ENCODE measurements at regions not wholly inside any gene's neighbourhood (a gene's known extent, or its start where the extent isn't known, plus 50 kb on each side); places are given as distances from the start of the nearest gene placed in this dataset.
"Not testable (repeated sequence)": the region's sequence is repeated elsewhere in the genome, so short reads cannot be mapped to it uniquely, and the experiment has no call there.

DNA sequence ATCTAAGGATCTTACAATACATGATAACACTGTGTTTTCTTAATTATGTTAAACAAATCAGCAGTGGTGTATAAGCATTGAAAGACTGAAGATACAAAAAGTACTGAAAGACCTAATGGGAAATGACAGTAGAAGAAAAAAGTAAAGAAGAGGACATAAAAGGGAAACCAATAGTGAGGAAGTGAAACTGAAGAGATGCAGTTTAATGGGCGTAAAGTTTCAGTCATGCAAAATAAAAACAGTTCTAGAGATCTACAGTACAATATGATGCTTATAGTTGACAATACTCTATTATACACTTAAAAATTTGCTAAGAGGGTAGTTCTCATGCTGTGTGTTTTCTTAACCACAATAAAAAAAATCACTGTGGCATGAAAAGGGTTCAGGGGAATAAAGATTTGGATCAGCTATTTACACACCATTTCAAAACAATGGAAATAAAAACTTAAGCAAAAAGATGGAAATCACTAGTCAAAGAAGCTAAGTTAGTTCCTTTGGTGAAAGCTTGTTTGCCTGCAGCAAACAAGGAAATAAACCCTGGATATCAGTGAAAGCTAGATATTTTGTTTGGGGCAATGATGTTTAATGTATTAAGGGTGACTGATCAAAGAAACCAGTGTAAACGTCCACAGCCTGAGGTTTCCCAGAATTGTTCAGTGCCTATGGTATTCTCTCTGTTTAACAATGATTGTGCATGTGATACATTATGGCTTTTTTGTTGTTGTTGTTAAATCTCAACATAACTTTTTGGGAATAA is 1160.8 kb upstream of the ADGRL2 start:
- no peak for DNase-seq (ENCODE audit: low read depth in 3 of 3, low spot score in 2 of 3)

DNA sequence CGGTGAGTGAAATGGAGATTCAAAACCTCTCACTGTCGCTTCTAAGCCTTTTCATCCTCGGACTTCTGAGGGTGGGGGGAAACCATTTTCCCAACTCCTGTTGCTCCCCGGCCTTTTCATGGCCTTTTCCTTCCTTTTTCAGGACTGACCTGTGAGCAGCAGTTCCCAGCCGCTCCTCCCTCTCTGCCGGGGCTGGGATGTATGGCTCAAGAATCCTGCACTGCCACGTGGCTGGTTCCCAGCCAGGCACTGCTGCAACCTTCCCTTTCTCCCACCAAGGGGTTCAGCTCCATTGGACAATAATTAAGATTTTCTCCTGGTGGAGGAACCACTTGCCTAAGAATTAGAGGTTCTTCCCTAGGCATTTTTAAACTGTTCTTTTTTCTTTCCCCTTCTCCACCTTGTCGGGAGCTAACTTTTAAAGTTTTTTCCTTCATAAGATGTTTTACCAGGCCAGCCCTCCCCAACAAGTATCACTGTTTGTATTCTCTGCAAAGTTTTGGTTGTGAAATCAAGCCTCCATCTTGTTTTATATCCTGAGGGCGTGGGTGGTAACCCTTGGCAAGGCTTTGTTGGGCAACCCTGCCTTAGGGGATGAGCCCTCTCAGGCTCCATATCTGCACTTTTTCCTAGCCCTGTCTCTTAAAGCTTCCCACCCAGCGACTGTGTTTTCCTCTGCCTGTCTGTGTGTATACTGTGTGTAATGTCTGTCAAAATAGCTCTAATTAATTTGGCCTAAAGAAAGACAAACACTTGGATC is 1166.6 kb upstream of the ADGRL2 start:
- DNase-seq (ENCODE audit: low read depth in 3 of 3, low spot score in 2 of 3) = no peak

DNA sequence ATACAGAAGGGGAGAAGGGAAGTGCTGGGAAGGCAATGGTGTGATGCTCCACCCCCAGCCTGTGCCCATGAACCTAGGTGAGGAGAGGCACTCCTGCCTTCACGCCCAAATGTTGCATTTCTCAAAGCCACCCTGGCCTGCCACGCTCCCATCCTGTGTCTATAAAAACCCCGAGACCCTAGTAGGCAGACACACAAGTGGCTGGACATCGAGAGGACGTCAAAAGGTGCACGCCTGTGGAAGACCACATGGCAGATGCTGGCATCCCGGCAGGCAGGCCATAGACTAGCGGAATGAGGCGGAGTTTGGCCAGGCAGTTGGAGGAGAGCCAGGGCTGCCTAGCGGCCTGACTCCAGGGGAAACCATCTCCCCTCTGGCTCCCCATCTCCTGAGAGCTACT is 1168.5 kb upstream of the ADGRL2 start:
- no peak for DNase-seq (ENCODE audit: low read depth in 3 of 3, low spot score in 2 of 3)

DNA sequence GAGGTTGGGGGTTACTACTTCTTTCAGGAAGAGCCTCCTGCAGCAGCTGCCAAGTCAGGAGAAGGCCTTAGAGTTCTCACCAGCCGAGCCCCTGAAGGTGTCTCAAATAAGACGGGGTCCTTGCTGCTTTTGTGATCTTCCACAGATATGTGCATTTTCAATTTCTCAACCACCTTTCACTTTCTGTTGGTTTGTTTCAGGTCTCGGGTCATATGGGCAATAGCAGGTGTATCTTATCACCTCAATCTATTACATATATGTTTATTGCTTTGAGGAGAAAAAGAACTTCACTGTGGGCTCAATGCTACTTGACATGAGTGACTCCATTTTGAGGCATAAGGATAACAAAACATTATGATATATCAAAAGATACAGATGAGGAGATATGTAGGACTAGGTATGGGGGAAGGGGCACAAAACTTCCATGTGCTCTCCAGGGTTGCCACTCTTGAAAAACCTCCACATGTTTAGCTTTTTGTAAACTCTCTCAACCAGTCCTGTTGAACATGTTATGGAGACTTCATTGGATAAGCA is 1171.4 kb upstream of the ADGRL2 start:
- DNase-seq (ENCODE audit: low read depth in 3 of 3, low spot score in 2 of 3) = no peak

DNA sequence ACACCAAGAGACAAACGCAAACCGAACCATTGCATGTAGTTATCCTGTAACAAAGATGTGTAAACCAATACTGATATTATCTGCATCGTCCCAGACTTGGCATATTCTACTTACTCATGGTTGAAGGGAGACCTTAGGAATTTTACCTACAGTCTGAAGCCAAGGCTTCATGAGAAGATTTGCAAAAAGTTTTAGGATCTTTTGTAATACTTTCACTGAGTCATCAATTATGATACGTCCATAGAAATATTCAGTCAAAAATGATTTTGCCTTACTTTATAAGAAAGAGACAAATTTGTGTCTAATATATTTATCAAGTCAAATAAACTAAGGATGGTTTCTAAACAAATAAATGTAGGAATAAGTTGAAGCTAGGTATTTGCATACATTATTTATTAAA is 1176.1 kb upstream of the ADGRL2 start:
- no peak for DNase-seq (ENCODE audit: low read depth in 3 of 3, low spot score in 2 of 3)

DNA sequence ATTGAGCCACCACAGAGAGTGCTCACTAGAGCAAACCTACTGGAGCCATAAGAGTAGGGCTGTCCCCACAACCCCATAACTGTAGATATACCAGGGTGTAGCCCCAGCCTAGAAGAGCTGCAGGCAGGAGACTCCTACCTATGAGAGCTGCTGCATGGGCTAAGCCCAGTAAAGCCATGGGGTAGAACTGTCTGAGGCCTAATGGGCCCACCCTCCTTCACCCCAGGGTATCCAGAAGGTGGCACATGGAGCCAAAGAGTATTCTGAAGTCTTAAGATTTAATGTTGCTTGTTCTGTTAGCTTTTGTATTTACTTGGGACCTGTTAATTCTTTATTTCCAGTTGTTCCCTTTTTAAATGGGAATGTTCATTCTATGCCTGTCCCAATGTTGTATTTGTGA is 1193.7 kb upstream of the ADGRL2 start:
- no peak for DNase-seq (ENCODE audit: low read depth in 3 of 3, low spot score in 2 of 3)

DNA sequence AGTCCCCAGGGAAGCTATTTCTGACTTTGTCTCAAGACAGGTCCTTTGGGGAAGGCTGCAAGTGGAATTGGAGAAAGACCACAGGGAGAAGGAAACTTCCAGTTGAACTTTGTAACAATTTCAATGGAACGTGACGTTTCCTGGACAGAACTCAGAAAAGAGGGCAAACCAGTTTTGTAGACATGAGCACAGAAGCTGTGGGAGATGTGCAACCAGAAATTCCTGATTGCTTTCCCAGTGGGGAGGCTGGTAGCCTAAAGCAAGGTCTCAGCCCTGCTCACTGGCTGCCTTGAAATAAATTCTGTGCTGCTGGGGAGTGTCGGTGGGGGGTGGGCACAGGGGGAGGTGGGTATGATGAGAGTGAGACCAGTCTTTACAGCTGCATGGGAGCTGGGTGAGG is 1206.7 kb upstream of the ADGRL2 start:
- DNase-seq (ENCODE audit: low read depth in 3 of 3, low spot score in 2 of 3) = no peak

DNA sequence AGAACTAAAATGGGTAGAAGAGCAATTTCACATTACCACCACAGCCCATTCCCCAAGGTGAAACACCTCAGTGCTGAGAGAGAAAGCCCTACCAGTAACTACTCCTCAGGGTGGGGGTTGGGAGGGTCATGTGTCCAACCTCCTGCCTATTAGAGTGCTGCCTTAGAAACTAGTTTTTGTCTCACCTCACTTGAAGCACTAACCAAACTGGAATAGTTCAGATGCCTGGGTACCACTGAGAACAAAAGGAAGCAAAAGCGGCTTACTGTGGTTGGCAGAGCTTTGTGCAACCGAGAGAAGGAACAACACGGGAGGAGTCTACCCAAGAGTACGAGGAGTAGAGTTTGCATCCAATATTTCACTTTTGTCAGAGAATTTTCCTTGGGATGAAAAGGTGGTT is 1207.5 kb upstream of the ADGRL2 start:
- DNase-seq (ENCODE audit: low read depth in 3 of 3, low spot score in 2 of 3) = no peak

DNA sequence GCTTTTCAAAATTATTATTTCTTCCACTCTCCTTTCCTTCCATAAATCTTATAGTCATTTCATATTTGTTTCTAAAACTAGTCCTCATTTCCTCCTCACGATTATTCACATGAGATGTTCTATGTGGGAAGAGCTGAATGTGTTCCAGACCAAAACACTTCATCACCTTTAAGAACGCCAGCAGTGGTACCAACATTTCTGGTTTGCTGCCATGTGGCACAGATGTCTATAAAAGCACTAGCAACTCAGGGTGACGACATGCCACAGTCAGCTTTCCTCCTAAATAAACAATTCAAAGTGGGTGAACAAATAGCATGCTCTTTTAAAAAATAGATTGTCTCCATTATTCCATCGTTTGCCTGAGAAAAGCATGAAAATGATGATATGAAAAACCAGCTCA is 1217.8 kb upstream of the ADGRL2 start:
- DNase-seq (ENCODE audit: low read depth in 3 of 3, low spot score in 2 of 3) = no peak

DNA sequence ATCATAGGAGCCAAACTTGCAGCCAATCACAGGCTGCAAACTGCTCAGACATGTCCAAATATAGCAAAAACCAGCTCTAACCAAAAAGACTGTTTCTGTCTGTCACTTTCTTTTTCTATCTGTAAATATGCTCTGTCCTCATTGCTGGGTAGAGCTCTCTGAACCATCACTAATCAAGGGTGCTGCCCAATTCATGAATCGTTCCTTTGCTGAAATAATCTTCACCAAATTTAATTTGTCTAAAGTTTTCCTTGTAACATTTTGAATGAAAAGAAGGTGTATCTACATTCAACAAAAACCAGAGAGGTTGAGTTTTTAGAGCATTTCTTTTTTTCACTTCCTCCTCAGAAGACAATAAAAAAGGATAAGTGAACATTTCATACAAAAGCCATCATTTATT is 1221.7 kb upstream of the ADGRL2 start:
- DNase-seq (ENCODE audit: low read depth in 3 of 3, low spot score in 2 of 3) = no peak

DNA sequence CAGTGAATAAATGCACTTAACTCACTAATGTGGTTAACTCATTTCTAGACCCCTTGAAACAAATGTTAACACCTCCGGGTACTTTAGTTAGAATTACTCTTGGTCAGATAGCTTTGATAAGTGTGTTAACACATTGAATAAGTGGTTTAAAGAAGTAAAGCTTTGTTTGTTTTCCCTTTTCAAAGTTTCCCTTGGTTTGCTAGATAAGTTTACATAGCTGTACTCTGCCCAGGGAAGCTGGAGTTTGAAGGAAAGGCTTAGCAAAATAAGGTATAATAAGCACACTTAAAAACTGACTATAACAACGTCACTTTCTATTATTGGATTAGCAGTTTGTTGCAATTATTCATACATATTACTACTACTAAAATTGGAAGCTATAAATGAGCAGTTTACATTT is 1233.9 kb upstream of the ADGRL2 start:
- no peak for DNase-seq (ENCODE audit: low read depth in 3 of 3, low spot score in 2 of 3)

DNA sequence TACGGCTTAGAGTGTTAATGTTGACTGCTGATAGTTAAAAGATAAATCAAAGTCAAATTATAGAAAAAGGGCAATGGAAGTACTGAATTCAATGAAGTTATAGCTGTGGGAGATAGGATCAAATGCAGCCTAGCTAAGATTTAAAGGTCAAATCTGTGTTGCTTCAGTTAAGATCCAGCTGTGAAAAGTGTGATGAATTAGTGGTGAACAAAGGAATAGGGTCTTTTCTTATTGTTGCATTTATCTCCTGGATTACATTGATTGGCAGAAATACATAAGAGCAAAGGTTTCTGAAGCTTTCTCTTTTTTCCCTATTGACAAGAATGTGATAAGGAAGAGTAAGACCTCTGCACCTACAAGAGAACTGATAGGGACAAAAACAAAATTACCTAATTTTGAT is 1234.6 kb upstream of the ADGRL2 start:
- DNase-seq (ENCODE audit: low read depth in 3 of 3, low spot score in 2 of 3) = no peak

DNA sequence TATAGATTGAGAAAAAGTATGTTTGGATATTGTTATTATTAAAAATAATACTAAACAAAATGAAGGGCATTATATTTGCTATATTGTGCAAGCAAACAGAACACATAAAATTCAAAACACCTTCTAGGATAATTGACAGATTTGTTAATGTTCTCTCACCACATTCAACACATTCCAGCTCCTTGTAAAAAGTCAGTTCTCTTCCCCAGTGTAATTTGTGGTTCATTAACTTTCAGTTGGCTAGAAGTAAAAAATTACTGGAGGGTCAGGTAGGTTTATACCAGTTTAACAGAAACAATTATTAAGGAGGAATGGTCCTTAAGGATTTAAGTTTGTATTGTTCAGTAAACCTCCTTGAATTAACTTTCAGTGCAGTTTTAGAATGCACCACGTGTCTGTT is 1235.3 kb upstream of the ADGRL2 start:
- DNase-seq (ENCODE audit: low read depth in 3 of 3, low spot score in 2 of 3) = peak in 1 of 3 donors; percentile 7

DNA sequence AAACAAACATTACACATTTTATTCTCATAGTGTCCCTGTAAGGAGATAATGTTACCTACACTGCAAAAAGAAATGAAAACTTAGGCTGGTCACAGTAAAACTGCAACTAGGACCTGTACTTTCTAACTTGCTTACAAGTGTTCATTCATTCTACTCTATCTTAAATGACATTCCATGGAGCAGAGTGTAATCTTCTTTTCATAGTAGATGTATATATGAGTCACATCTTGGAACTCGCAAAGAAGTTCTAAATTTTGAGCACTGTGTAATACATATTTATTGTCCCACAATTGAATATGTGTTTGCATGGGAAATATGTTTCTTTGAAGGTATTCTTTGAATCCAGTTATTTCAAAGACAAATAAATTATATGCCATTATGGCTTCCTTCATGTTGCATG is 1258.5 kb upstream of the ADGRL2 start:
- DNase-seq (ENCODE audit: low read depth in 3 of 3, low spot score in 2 of 3) = no peak

DNA sequence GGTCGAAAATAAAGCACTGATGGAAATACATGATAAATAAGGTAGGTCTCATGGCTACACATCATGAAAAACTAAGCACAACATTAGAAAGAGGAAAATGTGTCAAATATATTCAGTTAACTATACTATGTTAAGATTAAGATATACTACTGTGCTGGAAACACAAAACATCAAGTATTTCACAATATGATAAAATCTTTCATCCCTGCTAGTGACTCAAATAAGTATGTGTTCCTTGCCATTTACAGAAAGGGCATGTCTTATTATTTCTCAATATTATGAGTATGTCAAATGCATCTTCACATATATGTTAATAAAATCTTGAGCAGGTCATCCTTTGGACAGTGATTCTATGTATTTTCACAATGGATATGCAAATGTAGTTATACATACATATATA is 1260.1 kb upstream of the ADGRL2 start:
- no peak for DNase-seq (ENCODE audit: low read depth in 3 of 3, low spot score in 2 of 3)

DNA sequence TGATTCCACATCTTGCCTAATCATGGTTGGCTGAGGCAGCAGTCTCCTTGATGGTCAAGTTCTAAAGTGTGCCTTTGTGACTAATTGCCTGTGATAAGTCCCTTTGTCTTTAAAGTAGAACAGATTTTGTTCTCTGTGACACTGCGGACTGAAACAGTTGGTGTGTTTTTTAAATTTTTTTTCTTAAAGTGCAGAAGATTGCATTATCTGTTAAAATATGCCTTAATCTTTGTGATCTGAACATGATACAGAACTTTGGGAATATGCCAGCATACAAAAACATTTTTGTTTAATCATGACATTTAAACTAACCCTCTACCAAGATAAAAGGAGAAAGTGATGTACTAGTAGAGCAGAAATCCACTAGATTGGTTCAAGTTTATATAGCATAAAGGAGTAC is 1260.6 kb upstream of the ADGRL2 start:
- DNase-seq (ENCODE audit: low read depth in 3 of 3, low spot score in 2 of 3) = no peak

DNA sequence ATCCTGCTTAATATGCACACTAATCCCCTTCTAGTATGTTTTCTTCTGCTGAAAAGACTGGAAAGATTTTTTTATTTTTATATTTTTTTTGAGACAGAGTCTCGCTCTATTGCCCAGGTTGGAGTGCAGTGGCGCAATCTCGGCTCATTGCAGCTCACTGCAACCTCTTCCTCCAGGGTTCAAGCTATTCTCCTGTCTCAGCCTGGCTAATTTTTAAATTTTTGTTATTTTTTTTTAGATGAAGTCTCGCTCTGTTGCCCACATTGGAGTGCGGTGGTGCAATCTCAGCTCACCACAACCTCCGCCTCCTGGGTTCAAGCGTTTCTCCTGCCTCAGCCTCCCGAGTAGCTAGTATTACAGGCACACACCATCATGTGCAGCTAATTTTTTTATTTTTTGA is 1261.4 kb upstream of the ADGRL2 start:
- not testable (repeated sequence) for DNase-seq (ENCODE audit: low read depth in 3 of 3, low spot score in 2 of 3)

DNA sequence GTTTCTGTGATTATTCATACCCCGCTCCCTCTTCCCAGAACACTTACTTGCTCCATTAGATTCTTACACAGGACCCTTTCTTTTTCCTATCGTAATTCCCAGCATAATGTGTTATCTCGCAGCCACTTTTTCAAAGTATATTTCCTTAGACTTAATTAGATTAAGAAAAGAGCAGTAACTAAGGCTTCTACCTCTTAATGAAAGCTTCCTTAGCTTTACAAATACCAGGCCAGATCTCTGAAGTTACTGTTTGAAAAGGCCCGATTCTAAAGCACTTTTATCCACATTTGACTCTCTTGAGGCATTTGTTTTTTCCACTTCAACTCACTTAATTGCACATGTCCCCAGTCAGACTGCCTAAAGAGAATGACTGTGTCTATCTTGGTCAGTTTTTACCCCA is 1264.3 kb upstream of the ADGRL2 start:
- no peak for DNase-seq (ENCODE audit: low read depth in 3 of 3, low spot score in 2 of 3)

DNA sequence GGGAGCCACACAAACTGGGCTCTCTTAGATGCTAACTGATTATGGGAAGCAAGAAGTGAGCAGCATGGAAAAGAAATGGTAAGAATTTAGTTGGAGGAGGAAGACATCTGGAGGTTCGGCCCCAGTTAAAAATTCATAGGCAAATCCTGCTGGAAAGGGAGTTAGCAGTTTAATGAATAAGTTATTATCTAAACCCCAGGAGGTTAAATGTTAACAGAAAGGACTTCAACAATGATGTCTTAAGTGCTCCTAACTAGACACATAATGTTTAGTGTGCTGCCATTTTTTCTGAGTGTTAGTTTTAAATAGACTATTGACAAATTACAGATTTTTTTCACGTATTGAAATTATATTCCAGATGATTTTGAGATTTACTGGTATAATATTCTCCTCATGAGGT is 1265.3 kb upstream of the ADGRL2 start:
- DNase-seq (ENCODE audit: low read depth in 3 of 3, low spot score in 2 of 3) = no peak

DNA sequence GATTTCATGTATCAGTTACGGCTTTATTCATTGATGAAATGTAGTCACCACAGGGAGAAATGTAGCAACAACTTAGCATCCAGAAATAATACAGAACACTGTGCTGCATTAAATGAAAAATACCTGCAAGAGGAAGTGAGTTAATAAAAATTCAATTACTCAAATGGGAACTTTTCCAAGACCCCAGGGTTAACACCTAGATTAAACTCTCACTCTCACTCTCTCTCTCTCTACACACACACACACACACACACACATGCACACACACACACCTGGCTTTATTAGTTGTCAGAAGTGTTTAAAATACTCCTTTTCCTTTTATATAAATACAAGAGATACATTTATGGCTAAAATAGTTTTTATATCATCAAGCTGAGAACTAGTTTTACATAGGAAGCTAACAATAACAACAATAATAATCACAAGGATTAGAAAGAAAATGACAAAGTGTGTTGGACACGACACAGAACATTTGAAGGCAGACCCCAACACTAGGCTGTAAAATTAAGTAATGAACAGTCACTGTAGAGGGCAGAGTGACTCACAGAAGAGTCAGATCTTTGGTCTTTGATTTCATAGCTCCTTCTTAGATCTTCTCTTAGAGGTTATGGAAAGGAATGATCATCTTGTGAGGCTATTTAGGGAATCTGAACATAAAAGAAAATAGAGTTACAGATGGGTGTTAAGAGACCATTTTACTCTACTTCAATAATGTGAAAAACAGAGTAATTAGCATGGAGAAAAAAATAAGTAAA is 1266.0 kb upstream of the ADGRL2 start:
- no peak for DNase-seq (ENCODE audit: low read depth in 3 of 3, low spot score in 2 of 3)

DNA sequence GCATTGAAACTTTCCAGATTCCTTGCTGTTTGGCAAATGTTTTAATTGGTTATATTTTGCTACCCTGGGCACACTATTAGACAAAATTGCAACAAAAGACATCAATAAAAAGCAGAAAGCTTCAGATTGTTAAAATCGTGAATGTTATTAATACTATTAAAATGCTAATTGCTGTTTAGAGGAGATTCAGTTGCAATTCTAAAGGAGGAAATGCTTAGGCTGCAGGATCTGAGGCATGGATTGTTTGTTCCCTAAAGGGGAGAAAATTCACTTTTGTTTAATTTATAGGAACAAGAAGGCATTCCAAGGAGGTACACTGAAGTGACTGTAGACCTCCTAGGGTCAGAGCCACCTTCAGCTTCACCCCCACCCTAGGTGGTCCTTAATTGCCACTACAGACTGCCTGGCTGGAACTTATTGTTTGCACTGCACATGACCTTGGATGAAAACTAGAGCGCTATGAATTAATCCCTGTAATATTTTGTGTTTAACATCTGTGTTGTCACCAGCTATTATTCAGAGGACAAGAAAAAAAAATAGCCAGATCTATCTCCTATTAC is 1266.9 kb upstream of the ADGRL2 start:
- DNase-seq (ENCODE audit: low read depth in 3 of 3, low spot score in 2 of 3) = no peak

All from right renal cortex interstitium (tissue), 3 donors.